OCI-LY1 (cell line): ENCODE measurements at regions not wholly inside any gene's neighbourhood (a gene's known extent, or its start where the extent isn't known, plus 50 kb on each side); places are given as distances from the start of the nearest gene placed in this dataset.

Experiments used
- CTCF ChIP-seq: fragments of 200-600 bp; sonication (generic), shearing (Covaris generic); IDR thresholded peaks from 2 replicates; pipeline ENCODE4 v1.5.1; 2017; ENCODE audit warnings: mild to moderate bottlenecking, antibody characterized with exemption, low read length, moderate library complexity, mixed read lengths
- EZH2 ChIP-seq: fragments of 200-600 bp; sonication (generic), shearing (Covaris generic); IDR thresholded peaks from 2 replicates; pipeline ENCODE4 v1.8.0; 2017; ENCODE audit warnings: borderline replicate concordance, mixed run types, mild to moderate bottlenecking, antibody characterized with exemption, low read length, moderate library complexity, mixed read lengths

DNA sequence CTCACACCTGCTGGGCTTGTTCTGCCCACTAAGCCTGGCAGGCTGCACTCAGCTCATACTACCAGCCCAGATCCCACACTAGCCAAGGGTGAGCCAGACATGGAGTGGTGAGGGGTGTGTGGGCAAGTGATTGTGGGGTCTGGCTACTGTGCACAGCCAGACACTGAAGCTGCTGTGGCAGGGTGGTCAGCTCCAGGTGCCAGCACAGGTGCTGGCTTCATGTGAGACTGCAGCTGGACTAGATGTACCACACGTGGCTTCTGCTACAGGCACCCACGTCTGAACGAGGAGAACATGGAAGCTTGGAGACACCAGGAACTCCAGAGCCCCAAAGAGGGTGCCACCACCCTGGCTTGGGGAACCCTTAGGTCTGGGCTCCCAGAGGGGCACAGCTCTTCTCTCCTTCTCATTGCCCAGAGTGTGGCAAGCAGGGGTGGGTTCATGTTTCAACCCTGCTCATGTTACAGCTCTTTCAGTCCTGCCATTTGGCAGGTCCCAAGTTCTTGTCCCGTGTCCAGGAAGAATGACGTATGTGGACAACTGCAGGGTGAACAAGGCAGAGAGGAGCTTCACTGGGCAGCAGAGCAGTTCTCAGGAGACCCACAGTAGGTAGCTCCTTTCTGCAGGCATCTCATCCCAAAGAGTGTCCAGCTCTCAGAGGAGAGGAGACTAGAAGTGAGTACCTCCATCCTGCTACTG lies 1624.2 kb upstream of the TMEFF2 start:
- TF ChIP-seq CTCF = no peak
- no peak for TF ChIP-seq EZH2
